DMS153 (cell line): ENCODE measurements at regions not wholly inside any gene's neighbourhood (a gene's known extent, or its start where the extent isn't known, plus 50 kb on each side); places are given as distances from the start of the nearest gene placed in this dataset.

Experiments
- DNase-seq: peaks from one replicate; lab custom pipeline; 2025; lab: John Stamatoyannopoulos, UW

DNA sequence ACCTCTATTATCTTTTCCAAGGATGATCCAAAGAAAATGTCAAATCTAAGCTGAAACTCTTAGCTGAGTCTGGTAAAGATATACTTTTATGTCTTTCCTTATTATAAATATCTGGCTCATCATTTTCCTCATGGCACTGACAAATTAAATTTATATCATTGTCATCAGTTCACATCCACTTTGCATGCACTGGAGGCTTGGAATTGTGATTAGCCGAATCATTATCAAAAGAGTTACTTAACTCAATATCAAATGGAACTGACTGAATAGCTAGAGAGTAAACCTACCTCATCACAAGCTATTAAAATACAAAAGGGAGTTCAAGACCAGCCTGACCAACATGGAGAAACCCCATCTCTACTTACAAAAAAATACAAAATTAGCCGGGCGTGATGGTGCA, 713.9 kb upstream of the MARCKS start:
- DNase-seq = no peak

DNA sequence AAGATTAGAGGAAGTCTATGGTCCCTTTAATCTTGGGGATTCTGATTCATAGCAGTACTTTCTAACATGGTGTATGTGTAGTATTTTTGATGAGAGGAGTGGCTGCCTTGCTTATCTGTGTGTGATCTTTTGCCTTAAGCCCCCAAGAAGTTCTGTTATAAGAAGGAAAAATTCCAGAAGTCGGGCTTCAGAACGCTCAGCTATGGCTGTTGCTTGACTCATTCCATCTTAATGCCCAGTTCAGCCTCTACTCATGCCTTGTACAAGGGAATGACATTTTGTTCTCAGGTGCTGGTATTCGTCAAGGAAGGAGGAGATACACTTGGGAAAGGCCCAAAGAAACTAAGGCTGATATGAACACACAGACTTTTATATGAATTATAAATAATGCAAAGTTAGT, 713.0 kb upstream of the MARCKS start:
- no peak for DNase-seq

DNA sequence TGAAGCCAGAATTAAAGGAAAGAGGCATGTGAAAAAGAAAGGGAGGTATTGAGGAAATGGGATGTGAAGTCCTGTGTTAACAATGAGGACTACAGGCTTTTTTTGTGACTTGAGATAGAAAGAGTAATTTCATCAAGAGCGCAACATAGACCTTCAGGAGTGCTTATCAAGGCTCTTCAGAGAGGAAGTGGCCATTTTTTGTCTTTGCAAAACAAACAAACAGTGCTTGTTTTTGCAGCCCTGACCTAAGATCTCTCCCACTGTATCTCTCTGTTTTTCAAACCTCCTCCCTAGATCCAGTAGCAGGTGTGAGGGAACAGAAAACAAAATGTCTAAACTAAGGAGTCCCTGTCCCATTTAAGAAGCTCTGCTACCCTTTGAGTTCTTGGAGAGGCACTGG, 710.3 kb upstream of the MARCKS start:
- no peak for DNase-seq

DNA sequence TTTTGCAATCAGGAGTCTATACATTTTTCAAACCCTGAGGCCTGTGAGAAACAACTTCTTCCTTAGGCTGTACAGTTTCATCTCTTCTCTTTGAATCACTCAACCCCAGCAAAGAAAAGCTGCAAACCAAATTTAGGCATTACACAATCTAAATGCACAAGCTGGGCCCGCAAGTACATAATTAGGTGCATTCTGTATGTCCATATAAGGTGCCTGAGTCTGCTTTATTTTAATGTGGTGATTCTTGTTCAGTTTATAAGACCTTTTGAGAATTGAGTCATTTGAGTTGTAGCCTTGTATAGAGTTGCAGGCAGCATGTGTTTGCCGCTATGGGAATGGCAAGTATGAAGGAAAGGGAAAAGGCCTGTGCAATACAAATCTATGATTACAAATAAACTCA, 709.6 kb upstream of the MARCKS start:
- DNase-seq = no peak

DNA sequence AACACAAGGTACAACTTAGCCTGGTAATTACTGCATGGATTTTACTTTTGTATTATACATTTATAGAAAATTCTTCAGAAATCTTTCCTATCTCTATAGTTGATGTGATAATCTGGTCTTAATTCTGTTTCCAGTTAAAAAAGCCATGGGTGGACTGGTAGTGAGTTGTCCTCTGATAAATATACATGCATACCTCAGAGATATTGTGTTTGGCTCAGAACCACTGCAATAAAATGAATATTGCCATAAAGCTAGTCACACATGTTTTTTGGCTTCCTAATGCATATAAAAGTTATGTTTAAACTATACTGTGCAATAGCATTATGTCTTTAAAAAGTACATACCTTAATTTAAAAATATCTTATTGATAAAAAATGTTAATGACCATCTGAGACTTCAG, 708.6 kb upstream of the MARCKS start:
- DNase-seq = no peak

DNA sequence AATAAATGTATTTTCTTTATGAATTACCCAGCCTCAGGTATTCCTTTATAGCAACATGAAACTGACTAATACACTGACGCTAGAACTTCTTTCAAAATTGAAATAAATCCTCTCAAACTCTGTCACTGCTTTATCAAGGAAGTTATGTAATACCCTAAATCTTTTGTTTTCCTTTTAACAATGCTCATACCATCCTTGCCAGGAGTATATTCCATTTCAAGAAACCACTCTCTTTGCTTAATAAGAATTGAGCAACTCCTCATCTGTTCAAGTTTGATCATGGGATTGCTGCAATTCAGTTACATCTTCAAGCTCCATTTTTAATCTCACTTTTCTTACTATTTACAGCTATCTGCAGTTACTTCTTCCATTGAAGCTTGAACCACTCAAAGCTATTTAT, 707.6 kb upstream of the MARCKS start:
- no peak for DNase-seq

DNA sequence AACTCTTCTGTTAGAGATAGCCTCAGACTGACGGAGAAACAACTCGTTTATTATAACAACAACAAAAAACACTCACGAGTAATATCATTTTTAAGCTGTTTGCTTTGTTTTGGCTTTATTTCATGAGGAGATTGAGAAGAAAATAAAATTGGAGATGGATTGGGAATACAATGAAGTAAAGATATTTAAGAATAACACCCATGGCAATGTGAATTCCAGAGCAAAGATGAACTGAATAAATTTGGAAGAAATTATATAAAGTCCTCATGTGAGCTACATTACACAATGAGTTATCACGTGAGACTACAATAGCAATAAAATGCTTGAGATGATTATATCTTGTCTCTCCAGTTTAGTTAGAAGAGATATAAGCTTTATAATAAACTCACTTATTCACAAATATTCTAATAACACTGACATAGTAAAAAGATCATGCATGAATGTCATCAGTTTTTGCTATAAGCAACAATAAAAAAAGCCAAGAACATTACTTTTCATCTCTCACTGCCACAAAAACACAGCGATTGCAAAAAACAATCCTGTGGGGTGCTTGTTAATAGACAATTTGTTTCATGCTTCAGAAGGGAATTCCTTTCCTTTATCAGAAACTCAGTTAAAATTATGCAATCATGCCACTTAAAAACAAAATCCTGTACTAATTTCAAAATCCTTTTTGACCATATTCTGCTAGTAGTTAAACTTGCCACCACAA, 696.7 kb upstream of the MARCKS start:
- no peak for DNase-seq

DNA sequence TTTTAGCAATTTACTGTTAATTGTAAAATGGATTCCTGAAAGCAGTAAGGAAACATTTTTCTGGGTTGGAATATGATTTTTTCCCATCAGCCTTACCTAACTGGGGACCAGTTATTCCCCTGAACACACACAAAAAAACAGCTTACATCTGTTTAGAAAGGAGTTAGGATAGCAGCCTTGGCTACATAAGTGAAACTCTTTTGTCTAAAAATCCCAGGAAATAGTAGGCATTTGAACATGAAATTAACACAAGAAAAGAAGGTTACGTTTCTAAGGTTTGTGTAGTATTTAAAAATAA, 696.2 kb upstream of the MARCKS start:
- no peak for DNase-seq

DNA sequence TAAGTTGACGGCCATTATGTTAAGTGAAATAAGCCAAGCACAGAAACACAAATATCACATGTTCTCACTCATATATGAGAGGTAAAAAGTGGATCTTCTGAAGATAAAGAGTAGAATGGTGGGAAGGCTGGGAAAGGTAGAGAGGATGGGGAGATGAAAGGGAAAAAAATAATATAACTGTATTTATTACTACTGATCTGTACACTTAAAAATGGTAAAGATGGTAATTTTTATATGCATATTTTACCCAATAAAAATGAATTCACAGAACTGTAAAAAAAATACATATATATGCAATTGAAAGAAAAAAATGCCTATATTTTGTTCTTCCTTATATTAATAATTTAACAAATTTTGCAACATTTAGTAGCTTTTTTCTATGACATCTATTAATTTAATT, 694.4 kb upstream of the MARCKS start:
- no peak for DNase-seq

DNA sequence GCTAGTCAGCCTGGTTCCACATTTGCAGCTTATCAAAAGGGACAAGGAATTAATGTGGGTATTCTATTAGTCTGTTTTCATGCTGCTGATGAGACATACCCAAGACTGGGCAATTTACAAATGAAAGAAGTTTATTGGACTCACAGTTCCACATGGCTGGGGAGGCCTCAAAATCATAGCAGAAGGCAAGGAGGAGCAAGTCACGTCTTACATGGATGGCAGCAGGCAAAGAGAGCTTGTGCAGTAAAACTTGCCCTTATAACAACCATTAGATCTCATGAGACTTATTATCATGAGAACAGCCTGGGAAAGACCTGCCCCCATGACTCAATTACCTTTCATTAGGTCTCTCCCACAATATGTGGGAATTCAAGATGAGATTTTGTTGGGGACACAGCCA, 689.1 kb upstream of the MARCKS start:
- no peak for DNase-seq

DNA sequence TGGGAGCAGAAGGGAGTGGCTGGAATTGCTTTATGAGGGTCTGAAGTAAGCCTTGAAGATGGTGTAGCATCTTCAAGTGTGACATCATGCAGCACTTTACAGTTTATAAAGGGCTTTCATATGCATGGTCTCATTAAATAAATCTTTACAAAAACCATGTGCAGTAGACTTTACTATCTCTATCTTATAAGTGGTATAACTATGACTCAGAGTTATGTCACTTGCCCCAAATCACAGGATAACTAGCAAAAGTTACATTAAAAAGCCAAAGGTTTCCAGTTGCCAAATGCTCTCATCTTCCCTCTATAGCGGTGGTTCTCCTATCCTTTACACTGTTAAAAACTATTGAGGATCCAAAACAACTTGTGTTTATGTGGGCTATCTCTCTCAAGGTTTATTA, 687.7 kb upstream of the MARCKS start:
- DNase-seq = no peak

DNA sequence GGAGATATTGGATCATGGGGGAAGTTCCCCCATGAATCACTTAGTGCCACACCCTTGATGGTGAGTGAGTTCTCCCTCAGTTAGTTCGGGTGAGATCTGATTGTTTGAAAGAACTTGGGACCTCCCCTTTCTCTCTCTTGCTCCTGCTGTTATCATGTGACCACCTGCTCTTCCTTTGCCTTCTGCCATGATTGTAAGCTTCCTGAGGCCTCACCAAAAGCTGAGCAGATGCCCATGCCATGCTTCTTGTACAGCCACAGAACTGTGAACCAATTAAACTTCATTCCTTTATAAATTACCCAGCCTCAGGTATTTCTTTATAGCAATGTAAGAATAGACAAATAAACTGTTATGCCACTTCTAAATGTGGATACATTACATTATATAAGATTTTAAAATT, 686.7 kb upstream of the MARCKS start:
- DNase-seq = no peak

DNA sequence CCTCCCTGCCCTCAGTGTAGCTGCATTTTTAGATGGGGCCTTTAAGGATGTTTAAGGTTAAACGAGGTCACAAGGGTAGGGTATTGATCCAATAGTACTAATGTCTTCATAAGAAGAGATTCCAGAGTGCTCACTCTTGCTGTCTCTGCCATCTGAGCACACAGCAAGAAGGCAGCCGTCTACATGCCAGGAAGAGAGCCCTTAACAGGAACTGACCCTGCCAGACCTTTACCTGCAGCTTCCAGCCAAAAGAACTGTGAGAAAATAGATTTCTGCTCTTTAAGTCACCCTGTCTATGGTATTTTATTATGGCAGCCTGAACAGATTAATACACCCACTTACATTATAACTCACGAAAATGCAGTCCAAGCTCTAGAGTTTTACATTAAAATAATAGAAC, 685.3 kb upstream of the MARCKS start:
- DNase-seq = no peak

DNA sequence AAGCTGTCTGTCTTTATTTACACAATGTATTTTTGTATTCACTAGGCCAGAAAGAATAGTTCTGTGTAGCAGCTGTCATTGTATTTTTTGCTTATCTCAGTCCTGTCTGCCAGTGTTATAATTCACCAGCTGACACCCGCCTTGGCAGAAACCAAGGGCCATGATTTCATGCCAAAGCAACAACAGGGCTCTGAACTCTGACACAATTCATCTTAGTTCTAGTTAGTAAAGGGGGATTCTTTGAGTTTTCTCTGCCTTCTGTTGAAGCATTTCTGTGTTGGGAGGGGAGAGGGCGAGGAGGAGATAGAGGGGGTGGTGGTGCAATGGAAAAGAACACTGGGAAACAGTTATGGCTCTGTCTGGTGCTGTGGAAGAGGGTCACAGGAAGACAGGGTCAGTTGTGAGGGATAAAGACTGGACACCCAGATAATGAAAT, 684.6 kb upstream of the MARCKS start:
- peak; percentile 84 for DNase-seq

DNA sequence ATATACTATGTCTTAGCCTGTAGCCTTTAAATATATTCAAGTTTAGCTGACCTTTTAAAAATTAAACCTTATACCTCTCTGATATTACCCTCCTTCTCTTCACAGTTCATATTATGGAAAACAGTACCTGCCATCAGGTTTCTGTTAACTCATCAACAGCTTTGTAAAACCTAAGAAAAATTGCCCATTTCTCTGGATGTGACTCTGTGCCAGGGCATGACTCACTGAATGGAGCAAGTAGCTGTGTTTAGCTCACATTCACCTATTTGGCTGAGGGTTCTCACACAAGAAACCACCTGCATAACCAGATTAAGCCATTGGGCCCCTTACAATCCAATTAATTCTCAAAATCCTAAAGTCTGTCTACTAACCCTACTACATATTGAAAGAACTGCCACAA, 678.8 kb upstream of the MARCKS start:
- DNase-seq = no peak

DNA sequence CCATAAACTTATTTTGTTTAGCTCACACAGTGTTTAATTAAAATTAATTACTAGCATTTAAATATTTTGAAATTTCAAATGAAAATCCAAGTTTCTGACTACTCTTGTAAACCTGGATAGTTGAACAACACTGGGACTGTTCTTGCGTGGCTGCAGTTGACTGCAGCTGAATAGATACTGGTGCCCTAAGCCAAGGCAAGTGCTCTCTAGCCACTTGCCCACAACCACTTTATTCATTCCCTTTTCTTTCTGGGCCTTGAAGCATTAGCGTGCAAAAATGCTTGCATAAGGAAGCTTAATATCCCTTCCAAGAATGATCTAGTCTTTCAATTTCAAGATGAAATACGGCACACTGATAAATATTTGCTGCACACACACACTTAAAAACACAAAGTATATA, 676.0 kb upstream of the MARCKS start:
- DNase-seq = no peak

DNA sequence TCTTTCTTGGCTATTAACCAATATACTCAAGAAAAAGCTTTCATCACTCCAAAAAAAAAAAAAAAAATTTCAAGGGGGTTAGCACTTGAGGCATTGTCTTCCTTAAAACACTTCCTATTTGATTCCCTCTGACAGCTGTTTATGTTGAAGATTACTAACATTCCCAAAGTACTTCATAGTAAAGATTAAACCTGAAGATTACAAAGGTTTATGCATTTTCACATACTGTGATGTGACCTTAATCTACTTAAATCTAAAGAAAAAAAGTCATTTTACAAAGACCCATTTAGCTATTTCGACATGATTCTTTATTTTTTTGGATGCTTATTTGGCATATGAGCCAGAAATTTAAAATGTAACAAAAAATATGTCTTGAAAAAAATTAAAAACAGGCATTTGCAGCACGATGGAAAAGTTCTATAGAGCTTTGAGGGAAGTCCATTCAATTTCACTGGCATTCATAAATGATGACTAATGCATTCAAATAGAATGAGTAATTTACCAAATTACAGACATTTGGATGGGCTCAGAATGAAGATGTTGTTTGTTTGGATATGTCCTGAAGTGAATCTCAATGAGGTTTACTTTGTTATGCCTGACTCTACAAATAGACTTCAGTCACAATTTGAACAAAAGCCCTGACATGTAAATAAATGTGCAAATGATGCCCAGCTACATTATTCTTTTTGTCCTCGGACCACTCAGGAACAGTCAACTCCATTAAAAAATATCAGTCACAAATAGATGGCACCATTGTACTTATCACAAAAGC, 674.6 kb upstream of the MARCKS start:
- peak; percentile 89 for DNase-seq

DNA sequence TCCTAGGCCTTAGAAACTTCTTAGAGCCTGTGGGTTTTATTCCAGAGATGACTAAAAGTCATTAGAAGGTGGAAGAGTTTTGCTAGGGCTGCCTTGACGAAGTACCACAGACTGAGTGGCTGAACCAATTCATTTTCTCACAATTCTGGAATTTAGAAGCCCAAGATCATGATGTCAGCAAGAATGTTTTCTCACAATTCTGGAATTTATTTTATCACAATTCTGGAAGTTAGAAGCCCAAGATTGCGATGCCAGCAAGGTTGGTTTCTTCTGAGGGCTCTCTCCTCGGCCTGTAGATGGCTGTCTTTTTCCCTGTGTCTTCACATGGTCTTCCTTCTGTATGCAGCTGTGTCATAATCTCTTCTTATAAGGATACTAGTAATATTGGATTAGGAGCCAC, 672.9 kb upstream of the MARCKS start:
- no peak for DNase-seq

DNA sequence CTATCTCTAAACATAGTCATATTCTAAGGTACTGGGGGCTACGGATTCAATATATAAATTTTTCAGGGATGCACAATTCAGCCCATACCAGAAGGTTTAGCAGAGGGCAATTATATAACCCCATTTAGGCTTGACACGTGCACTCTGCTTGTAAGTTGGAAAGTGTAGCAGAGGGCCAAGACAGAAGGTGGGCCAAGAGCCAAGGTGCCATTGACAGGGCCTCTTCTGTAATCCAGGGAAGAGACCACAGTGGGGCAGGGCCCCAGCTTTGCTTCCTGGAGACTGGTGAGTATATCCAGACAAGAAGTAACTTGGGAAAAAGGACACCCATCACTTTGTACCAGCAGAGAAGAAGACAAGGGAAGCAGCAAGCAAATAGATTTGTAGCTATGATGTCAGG, 672.4 kb upstream of the MARCKS start:
- no peak for DNase-seq

DNA sequence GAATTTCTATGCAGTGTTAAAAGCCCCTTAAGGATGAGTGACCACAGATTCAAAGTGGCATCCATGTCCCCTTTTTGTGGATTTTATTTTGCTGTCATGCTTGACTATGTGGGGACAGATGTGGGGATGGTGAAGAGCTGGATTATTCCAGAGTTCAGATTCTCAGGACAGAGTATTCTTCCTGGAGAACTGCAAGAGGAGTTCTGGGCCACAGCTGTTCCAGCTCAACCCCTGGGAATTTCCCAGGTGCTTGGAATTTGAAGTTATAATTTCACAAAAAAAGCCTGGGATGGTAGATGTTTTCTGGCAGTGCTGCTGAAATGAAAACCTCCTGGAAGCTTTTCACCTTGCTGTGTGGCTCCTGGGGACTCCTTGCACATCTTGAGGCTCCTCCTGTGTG, 671.8 kb upstream of the MARCKS start:
- no peak for DNase-seq

DNA sequence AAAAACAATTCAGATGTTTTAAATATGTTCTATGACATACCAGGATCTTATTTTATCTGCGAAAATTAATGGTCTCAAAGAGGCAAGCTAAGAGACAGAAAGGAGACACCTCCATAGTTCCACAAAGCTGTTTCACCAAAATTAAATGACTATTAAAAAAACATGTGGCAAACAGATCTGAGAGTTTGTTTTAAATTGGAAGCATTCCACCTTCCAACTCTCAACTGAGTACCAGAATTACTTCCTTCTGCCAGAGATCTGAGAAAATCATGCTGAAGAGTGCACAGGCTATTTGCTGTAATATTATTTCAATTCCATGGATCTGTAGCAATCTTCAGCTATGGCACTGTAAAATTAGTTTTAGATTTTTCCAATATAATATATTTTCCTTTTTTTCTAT, 669.5 kb upstream of the MARCKS start:
- no peak for DNase-seq

DNA sequence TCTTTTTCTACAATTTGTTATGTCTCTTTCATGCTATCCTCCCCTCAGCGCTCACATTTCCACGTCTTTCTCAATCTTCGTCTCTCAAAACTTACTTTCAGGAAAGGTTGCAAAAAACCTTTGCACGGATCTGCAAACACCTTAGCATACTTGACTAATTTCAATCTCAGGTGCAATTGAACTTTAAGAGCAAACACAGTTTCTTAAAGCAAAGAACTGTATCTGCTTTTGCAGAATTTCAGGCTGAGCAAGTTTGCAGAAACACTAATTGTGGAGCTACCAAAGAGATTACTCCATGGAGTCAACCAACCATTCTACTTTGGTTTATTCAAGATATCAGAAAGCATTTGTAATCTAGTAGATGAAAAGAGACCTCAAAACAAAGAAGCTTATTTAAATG, 668.2 kb upstream of the MARCKS start:
- DNase-seq = no peak

DNA sequence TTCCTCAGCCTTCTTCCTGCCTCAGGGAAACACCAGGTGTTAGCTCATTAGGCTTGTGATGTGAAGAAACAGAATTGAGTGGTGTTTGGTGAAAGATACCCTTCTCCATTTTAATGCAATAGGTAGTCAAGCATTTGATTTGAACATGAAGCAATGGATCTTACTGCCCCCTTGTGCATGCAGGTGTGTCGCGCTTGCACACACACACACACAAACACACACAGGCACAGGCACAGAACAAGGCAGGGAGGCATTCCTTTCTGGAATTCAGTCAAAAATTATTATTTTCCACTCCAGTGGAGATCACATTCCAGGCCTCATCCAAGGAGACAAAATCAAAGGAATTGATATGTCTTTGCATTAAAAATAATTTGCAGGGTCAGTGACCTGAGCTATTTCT, 667.0 kb upstream of the MARCKS start:
- DNase-seq = no peak

DNA sequence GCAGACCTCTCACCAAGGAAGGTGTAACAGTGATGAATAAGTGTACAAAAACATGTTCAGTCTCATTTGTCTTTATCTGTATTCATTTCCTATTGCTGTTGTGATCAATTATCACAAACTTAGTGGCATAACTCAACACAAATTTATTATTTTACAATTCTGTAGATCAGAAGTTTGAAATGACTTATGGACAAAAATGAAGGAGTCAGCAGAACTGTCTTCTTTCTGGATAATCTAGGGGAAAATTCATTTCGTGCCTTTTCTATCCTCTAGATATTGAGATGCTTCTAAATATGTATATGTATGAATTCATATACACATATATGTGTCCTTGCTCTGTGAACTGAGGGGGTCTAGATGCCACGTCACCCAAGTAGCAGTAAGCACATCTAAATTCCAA, 663.1 kb upstream of the MARCKS start:
- no peak for DNase-seq
